PFSK-1 (cell line): ENCODE measurements at regions not wholly inside any gene's neighbourhood (a gene's known extent, or its start where the extent isn't known, plus 50 kb on each side); places are given as distances from the start of the nearest gene placed in this dataset.

Source experiments
- POLR2AphosphoS5 ChIP-seq: IDR thresholded peaks from 2 replicates; pipeline ENCODE4 v1.6.1; 2012; ENCODE audit warnings: low read depth, mild to moderate bottlenecking, control low read depth, low read length, moderate library complexity
- SIN3A ChIP-seq: IDR thresholded peaks from 2 replicates; pipeline ENCODE4 v1.6.1; 2012; ENCODE audit warnings: mild to moderate bottlenecking, low read length, moderate library complexity, borderline replicate concordance; ENCODE audit not compliant: insufficient read depth
- TF ChIP-seq, protein P1 (sequence below), 2 experiments: IDR thresholded peaks; 2 replicates each; pipeline versions ENCODE4 v1.6.1 to v1.8.0; 2011 to 2012; ENCODE audit warnings: low read depth in 2 of 2, low read length in 2 of 2, control low read depth in 1 of 2, inconsistent platforms in 1 of 2, mild to moderate bottlenecking in 1 of 2, moderate library complexity in 1 of 2; ENCODE audit not compliant: insufficient read depth in 1 of 2

DNA sequence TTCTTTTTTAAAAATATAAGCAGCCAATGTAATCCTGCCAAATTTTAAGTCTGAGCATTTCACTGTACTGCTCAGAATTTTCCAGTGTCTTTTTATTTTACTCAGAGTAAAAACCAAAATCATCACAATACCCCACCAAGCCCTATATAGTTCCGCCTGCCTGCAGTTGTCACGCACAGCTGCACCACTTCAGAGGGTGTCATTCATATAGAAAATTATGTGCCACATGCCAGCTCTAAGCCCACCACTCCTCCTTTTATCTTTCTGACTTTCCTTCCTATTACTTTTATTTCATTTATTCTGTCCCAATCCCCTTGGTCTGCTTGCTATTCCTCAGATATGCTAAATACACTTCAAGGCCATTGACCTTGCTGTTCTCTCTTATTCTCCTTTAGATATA, 233.1 kb upstream of the DPPA4 start:
- TF ChIP-seq, protein P1, sequence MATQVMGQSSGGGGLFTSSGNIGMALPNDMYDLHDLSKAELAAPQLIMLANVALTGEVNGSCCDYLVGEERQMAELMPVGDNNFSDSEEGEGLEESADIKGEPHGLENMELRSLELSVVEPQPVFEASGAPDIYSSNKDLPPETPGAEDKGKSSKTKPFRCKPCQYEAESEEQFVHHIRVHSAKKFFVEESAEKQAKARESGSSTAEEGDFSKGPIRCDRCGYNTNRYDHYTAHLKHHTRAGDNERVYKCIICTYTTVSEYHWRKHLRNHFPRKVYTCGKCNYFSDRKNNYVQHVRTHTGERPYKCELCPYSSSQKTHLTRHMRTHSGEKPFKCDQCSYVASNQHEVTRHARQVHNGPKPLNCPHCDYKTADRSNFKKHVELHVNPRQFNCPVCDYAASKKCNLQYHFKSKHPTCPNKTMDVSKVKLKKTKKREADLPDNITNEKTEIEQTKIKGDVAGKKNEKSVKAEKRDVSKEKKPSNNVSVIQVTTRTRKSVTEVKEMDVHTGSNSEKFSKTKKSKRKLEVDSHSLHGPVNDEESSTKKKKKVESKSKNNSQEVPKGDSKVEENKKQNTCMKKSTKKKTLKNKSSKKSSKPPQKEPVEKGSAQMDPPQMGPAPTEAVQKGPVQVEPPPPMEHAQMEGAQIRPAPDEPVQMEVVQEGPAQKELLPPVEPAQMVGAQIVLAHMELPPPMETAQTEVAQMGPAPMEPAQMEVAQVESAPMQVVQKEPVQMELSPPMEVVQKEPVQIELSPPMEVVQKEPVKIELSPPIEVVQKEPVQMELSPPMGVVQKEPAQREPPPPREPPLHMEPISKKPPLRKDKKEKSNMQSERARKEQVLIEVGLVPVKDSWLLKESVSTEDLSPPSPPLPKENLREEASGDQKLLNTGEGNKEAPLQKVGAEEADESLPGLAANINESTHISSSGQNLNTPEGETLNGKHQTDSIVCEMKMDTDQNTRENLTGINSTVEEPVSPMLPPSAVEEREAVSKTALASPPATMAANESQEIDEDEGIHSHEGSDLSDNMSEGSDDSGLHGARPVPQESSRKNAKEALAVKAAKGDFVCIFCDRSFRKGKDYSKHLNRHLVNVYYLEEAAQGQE (IDR thresholded peaks at IDR 0.05; ENCODE audit: insufficient read depth in 1 of 2, low read depth in 2 of 2, low read length in 2 of 2): no peak
- TF ChIP-seq POLR2AphosphoS5 (no peak), SIN3A (no peak)
